Fibroblast of skin of abdomen (primary cell): ENCODE measurements at regions not wholly inside any gene's neighbourhood (a gene's known extent, or its start where the extent isn't known, plus 50 kb on each side); places are given as distances from the start of the nearest gene placed in this dataset.
"Not testable (repeated sequence)": the region's sequence is repeated elsewhere in the genome, so short reads cannot be mapped to it uniquely, and the experiment has no call there.

Source experiments
- DNase-seq: peaks from one replicate; pipeline ENCODE4 v3.0.0-alpha.2; 2013

- DNase-seq, result no peak
These were observed 684.8 kb downstream of the RNF144A start for GRCh38 chr2:7601990-7602389.

DNA sequence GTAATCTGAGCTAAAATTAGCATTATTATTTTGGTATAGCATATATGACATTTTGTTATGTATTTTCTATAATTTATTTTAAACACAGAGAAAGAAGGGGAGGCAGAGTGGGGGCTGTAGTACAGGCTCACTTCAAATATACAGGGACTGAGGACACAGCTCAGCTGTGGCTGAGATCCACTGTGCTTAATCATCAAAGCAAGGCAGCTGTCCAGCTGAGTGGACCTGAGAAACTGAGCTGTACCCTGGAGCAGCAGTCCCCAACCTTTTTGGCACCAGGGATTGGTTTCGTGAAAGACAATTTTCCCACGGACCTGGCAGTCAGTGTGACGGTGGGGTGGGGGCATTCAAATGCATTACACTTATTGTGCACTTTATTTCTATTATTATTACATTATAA is 687.2 kb downstream of the RNF144A start:
- peak; percentile 26 for DNase-seq

- DNase-seq, result no peak
These were observed 690.4 kb downstream of the RNF144A start for GRCh38 chr2:7607441-7608173.

DNA sequence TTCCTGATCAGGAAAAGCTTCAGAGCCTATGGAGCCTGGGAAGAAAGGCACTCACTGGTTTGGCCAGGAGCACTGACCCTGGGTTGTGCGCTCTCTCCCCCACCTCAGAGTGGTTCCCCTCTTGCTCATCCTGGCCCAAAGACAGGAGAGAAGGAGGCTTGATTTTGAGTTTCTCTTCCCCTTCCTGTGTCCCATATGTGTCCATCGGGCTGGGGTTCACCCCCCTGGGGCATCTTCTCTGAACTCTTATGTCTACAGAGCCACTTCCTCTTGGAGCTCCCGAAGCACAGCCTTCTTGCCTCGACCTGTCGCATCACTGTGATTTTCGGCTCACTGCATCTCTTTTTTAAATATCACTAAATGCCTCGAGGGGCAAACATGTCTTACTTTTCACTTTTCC is 692.3 kb downstream of the RNF144A start:
- no peak for DNase-seq

DNA sequence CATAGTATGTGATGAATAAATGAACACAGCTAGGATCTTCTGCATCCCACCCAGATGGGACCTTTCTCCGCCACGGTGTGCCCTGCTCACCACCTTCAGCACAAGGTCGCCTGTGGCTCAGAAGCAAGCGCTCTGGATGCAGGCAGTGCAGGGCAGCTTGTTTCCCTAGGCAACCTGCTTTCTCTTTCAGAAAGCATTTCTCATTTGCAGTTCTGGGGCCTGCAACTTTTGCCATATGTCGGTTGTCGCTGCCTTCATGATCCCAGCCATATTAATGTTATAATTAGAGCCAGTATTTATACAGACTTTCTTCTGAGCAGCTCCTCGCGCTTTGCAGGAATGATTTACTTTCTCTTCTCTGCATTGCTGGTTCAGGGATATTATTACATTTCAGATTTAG is 692.8 kb downstream of the RNF144A start:
- DNase-seq, result no peak

DNA sequence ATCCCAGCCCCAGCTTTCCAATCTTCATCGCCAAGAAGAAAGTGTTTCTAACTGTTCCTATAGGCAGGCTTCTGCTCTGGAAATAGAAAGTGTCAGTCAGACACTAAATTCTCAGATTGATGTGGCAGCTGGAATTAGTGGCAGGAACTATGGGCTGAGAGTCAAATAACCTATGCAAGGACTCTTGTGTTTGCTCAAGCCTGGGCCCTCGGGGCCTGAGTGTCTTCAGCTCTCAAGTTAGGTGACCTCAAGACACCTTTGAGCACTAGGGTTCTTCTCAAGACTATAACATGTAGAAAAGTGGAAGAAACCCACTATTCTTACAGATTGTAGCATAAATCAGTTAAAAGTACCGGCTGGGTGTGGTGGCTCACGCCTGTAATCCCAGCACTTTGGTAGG is 694.5 kb downstream of the RNF144A start:
- no peak for DNase-seq

- peak; percentile 75 for DNase-seq
These were observed 695.8 kb downstream of the RNF144A start for GRCh38 chr2:7612969-7613368.

DNA sequence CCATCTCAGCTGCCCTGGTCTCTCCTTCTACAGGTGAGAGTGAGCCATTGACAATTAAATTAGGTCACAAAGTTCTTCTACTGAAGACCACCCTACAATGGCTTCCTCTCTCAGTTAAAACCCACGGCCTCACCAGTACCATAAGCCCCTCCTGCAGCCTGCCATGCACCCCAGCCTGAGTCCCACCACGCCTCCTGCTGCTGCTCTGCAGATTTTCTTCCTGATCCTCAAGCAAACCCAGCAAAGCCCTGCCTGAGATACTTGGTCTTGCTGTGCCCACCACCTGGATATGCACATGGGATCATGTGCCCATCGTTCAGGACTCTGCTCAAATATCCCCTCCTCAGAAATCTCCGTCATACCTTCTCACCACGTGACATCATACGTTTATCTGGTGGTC is 696.6 kb downstream of the RNF144A start:
- DNase-seq, result no peak

DNA sequence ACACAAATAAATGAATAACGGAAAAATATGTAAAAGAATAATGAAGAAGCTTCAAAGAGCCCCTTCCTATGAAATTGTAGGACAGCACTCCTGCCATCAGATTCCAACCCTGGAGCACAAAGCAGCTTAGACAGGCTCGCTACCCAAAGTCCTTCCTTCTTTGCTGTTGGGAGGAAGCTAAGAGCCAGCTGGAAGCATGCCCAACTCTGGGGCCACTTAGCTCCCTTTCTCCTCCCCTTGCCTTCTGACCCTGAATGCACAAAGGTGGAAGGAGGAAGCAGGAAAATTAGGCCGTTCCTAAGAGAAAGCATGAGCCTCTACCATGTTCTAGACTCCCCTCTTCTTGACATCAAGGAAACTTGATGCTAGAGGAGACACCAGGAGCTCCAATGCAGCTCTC is 700.8 kb downstream of the RNF144A start:
- DNase-seq, result no peak

DNA sequence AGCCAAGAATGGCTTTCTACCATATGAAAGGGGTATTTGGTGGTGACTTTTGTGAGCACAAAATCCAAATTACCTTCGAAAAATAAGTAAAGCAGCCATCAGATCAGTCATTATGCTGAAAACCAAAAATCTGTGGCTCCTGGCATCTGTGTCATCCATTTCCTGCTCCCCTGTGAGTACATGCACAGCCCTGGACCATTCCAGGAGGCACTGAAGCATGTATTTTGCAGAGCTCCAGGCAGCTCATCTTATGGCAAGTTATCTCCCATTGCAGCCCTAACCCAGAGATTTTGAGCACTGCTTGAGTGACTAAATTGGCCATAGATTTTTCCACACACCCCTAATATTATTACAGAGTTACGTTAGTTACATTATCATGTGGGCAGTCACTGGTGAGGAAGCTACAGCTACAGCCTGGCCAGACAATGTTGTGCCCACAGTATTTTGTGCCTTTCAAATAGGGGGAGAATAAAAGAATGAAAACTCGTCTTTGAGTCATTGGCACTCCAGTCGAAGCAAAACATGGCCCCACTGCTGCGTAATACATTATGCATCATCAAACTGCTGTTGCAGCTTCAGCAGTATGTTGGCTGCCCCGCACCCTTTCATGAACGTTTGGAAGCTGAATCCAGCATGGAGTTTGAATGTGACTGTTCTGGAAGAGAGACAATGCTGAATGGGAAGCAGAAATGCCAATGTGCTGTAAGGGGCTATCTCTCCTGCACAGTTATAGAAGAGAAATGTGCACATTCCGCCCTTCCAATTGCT is 702.2 kb downstream of the RNF144A start:
- peak; percentile 10 for DNase-seq

- peak; percentile 12 for DNase-seq
These were observed 703.0 kb downstream of the RNF144A start for GRCh38 chr2:7620255-7620654.

- peak; percentile 21 for DNase-seq
These were observed 704.0 kb downstream of the RNF144A start for GRCh38 chr2:7621018-7621814.

DNA sequence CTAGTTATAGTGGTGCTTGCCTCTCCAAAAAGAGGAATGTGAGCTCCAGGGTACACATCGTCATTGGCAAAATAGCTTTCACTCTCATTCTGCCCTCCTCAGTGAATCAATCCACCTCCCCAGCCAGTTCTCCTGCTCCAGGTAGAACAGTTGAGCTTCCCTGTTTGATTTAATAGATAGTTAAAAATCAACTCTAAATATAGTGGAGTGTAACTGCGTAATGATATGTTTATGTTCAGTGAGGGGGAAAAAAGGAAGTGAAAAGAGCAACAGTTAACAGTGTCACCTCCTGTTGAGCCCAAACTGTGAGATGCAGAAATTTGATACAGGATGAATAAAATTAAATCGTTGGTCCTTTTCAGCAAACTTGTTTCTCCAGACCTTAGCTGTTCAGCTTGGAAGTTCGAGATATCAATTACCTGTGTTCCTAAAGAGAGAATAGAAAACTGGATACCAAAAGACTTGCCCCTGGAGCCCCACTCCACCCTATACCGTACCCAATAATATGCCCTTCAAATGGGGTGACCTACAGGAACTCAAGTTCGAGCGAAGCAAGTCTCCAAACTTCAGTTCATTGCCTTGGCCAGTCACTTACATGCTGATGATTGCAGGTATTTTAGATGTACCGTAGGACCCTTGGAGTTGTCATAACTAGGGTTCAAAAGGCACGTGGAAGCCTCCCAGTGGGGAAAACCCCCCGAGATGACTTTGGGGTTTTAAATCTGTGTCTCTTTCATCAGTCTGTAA is 708.4 kb downstream of the RNF144A start:
- no peak for DNase-seq

DNA sequence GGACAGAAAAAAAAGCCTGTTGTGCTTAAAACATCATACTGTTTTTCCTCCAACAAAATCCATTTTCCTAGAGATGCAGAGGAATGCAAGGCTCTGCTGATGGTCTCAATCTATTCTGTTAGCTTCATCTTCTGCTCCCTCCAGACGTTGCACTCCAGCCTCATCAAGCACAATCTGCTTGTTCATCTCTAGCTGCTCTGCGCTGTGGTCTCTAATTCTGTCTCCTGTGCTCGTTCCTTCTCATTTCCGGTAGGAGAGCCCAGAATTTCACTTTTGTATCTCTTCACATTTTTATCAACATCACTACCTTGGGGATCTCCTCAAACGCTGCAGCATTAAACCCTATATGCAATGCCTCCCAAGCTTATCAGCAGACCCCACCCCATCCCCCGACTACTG is 708.9 kb downstream of the RNF144A start:
- no peak for DNase-seq

- peak; percentile 45 for DNase-seq
These were observed 710.4 kb downstream of the RNF144A start for GRCh38 chr2:7627583-7627982.

DNA sequence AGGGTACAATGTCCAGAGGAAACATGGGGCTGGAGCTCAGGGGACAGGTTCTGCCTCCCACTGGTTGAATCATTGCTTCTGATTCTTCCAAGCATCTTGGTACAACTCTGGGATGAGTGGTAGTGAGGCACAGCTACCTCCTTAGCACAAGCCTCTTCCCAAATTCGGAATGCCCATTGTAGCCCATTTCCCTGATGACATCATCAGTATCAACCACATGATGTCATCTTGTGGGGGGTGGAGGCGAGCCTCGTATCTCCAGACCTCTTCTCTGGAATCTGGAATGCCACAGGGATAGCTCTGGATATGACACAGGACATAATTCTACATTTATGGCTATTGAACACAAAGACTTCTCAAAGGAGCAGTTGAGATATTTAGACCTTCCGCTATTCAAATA is 715.2 kb downstream of the RNF144A start:
- DNase-seq, result no peak

- no peak for DNase-seq
These were observed 716.4 kb downstream of the RNF144A start for GRCh38 chr2:7633566-7634153.

DNA sequence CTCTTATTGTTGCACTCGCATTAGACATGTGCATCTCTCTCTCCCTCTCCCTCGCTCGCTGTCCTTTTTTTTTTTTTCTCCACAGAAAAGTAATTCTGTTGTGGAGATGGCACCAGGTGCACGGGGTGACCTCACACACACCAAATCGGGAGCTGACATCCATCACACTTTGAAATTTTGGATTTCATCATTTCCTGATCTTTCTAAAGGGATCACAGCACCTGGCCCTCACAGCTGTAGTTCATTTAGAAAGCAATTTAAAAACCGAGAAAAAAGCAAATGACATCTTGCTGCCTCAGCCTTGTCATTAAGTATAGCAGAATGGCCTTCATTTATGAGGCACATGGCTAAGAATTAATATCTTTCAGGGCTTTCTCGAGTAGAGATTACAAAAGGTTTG is 717.2 kb downstream of the RNF144A start:
- peak; percentile 31 for DNase-seq

GRCh38 chr2:7639476-7639875 is 722.3 kb downstream of the RNF144A start:
- DNase-seq, result no peak

- not testable (repeated sequence) for DNase-seq
These were observed 724.1 kb downstream of the RNF144A start for GRCh38 chr2:7641272-7641671.

DNA sequence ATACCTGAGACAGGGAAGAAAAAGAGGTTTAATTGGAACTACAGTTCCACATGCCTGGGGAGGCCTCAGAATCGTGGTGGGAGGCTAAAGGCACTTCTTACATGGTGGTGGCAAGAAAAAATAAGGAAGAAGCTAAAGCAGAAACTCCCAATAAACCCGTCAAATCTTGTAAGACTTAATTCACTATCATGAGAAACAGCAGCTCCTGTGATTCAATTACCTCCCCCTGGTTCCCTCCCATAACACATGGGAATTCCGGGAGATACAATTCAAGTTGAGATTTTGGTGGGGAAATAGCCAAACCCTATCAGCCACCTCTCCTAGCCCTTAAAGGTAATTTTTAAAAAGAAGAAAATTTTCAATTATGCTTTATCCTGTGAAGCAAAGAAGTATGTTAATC is 728.8 kb downstream of the RNF144A start:
- DNase-seq, result no peak

GRCh38 chr2:7646661-7647060 is 729.4 kb downstream of the RNF144A start:
- DNase-seq, result no peak
